ENCODE measurements at regions not wholly inside any gene's neighbourhood (a gene's known extent, or its start where the extent isn't known, plus 50 kb on each side); places are given as distances from the start of the nearest gene placed in this dataset.
"Not testable (repeated sequence)": the region's sequence is repeated elsewhere in the genome, so short reads cannot be mapped to it uniquely, and the experiment has no call there.

GRCh38 chr5:85868070-85868469, 749.7 kb upstream of the COX7C start:
- DNase-seq, result no peak

- DNase-seq, result no peak
These were observed 723.7 kb upstream of the COX7C start for GRCh38 chr5:85893996-85894395.

- DNase-seq, result no peak
These were observed 721.2 kb upstream of the COX7C start for GRCh38 chr5:85896514-85896913.

GRCh38 chr5:85906460-85906859, 711.3 kb upstream of the COX7C start:
- no peak for DNase-seq

- DNase-seq, result no peak
These were observed 707.4 kb upstream of the COX7C start for GRCh38 chr5:85910335-85910734.

- no peak for DNase-seq
These were observed 696.8 kb upstream of the COX7C start for GRCh38 chr5:85920984-85921383.

- no peak for DNase-seq
These were observed 696.2 kb upstream of the COX7C start for GRCh38 chr5:85921590-85921989.

- DNase-seq, result no peak
These were observed 690.1 kb upstream of the COX7C start for GRCh38 chr5:85927632-85928031.

GRCh38 chr5:85929713-85930112, 688.0 kb upstream of the COX7C start:
- no peak for DNase-seq

GRCh38 chr5:85931220-85931619, 686.5 kb upstream of the COX7C start:
- no peak for DNase-seq

- no peak for DNase-seq
These were observed 679.5 kb upstream of the COX7C start for GRCh38 chr5:85938201-85938600.

GRCh38 chr5:85951707-85952210, 666.0 kb upstream of the COX7C start:
- DNase-seq, result no peak

GRCh38 chr5:85952680-85953079, 665.1 kb upstream of the COX7C start:
- no peak for DNase-seq

- DNase-seq, result no peak
These were observed 650.1 kb upstream of the COX7C start for GRCh38 chr5:85967681-85968080.

- no peak for DNase-seq
These were observed 645.2 kb upstream of the COX7C start for GRCh38 chr5:85972539-85972938.

GRCh38 chr5:85985167-85985566, 632.6 kb upstream of the COX7C start:
- no peak for DNase-seq

- DNase-seq, result no peak
These were observed 626.7 kb upstream of the COX7C start for GRCh38 chr5:85990998-85991397.

GRCh38 chr5:85994653-85995052, 623.1 kb upstream of the COX7C start:
- not testable (repeated sequence) for DNase-seq

GRCh38 chr5:85998656-85999055, 619.1 kb upstream of the COX7C start:
- no peak for DNase-seq

- no peak for DNase-seq
These were observed 609.4 kb upstream of the COX7C start for GRCh38 chr5:86008293-86008692.

GRCh38 chr5:86008704-86009103, 609.0 kb upstream of the COX7C start:
- no peak for DNase-seq

- no peak for DNase-seq
These were observed 605.8 kb upstream of the COX7C start for GRCh38 chr5:86011937-86012336.

- DNase-seq, result no peak
These were observed 588.4 kb upstream of the COX7C start for GRCh38 chr5:86029308-86029707.

- DNase-seq, result no peak
These were observed 587.0 kb upstream of the COX7C start for GRCh38 chr5:86030753-86031152.

- DNase-seq, result no peak
These were observed 579.2 kb upstream of the COX7C start for GRCh38 chr5:86038566-86038965.

- no peak for DNase-seq
These were observed 578.4 kb upstream of the COX7C start for GRCh38 chr5:86039351-86039750.
